SK-N-SH treated with all-trans-retinoic acid at 6 μM for 48 hours (cell line): ENCODE measurements at regions not wholly inside any gene's neighbourhood (a gene's known extent, or its start where the extent isn't known, plus 50 kb on each side); places are given as distances from the start of the nearest gene placed in this dataset.

Experiments used
- BACH2 ChIP-seq: fragments of 250-450 bp; sonication (Bioruptor Pico); IDR thresholded peaks from 2 replicates; pipeline ENCODE4 v1.9.0; 2021; ENCODE audit warnings: mild to moderate bottlenecking, borderline replicate concordance
- CSRNP3 ChIP-seq: fragments of 250-450 bp; sonication (Bioruptor Pico); IDR thresholded peaks from 2 replicates; pipeline ENCODE4 v1.5.1; 2021; ENCODE audit warnings: mild to moderate bottlenecking, moderate library complexity
- ESRRG ChIP-seq: fragments of 250-450 bp; sonication (Bioruptor Pico); IDR thresholded peaks from 2 replicates; pipeline ENCODE4 v1.6.1; 2021; ENCODE audit warnings: mild to moderate bottlenecking
- GLIS3 ChIP-seq: fragments of 250-450 bp; sonication (Bioruptor Pico); IDR thresholded peaks from 2 replicates; pipeline ENCODE4 v1.5.0; 2020; ENCODE audit warnings: mild to moderate bottlenecking, moderate library complexity
- PATZ1 ChIP-seq: fragments of 250-450 bp; sonication (Bioruptor Pico); IDR thresholded peaks from 2 replicates; pipeline ENCODE4 v1.8.0; 2020; ENCODE audit warnings: mild to moderate bottlenecking, moderate library complexity, borderline replicate concordance
- POU6F1 ChIP-seq: fragments of 250-450 bp; sonication (Bioruptor Pico); IDR thresholded peaks from 2 replicates; pipeline ENCODE4 v1.8.0; 2021; ENCODE audit warnings: low read depth, mild to moderate bottlenecking, moderate library complexity, borderline replicate concordance
- PPARA ChIP-seq: fragments of 250-450 bp; sonication (Bioruptor Pico); IDR thresholded peaks from 2 replicates; pipeline ENCODE4 v1.5.0; 2020; ENCODE audit warnings: mild to moderate bottlenecking, borderline replicate concordance
- RARB ChIP-seq: fragments of 250-450 bp; sonication (Bioruptor Pico); IDR thresholded peaks from 2 replicates; pipeline ENCODE4 v1.8.0; 2021; ENCODE audit warnings: mild to moderate bottlenecking, moderate library complexity
- TCF4 ChIP-seq: fragments of 250-450 bp; sonication (Bioruptor Pico); IDR thresholded peaks from 2 replicates; pipeline ENCODE4 v1.8.0; 2021; ENCODE audit warnings: mild to moderate bottlenecking, moderate library complexity, borderline replicate concordance
- ZC3H10 ChIP-seq: fragments of 250-450 bp; sonication (Bioruptor Pico); IDR thresholded peaks from 2 replicates; pipeline ENCODE4 v1.5.1; 2021; ENCODE audit warnings: mild to moderate bottlenecking, moderate library complexity
- ZFP3 ChIP-seq: fragments of 250-450 bp; sonication (Bioruptor Pico); IDR thresholded peaks from 2 replicates; pipeline ENCODE4 v1.5.0; 2020; ENCODE audit warnings: mild to moderate bottlenecking, moderate library complexity
- ZFP30 ChIP-seq: fragments of 450-650 bp; formaldehyde crosslinking; IDR thresholded peaks from 2 replicates; pipeline ENCODE4 v1.5.0; 2022; ENCODE audit warnings: mild to moderate bottlenecking, moderate library complexity
- ZNF565 ChIP-seq: fragments of 450-650 bp; formaldehyde crosslinking; conservative IDR thresholded peaks from 2 replicates; pipeline ENCODE4 v1.5.0; 2020; ENCODE audit warnings: low read depth, mild to moderate bottlenecking, moderate library complexity
- TF ChIP-seq, protein P1 (sequence below): fragments of 250-450 bp; sonication (Bioruptor Pico); IDR thresholded peaks from 2 replicates; pipeline ENCODE4 v1.5.1; 2020; ENCODE audit warnings: low read depth, mild to moderate bottlenecking, moderate library complexity

GRCh38 chr5:119708076-119708790, 78.9 kb downstream of the FAM170A start:
- TF ChIP-seq, protein P1, sequence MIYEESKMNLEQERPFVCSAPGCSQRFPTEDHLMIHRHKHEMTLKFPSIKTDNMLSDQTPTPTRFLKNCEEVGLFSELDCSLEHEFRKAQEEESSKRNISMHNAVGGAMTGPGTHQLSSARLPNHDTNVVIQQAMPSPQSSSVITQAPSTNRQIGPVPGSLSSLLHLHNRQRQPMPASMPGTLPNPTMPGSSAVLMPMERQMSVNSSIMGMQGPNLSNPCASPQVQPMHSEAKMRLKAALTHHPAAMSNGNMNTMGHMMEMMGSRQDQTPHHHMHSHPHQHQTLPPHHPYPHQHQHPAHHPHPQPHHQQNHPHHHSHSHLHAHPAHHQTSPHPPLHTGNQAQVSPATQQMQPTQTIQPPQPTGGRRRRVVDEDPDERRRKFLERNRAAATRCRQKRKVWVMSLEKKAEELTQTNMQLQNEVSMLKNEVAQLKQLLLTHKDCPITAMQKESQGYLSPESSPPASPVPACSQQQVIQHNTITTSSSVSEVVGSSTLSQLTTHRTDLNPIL (CRISPR knock-in tag), result no peak
- TF ChIP-seq PPARA (CRISPR knock-in tag) (no peak), RARB (CRISPR knock-in tag) (no peak), CSRNP3 (CRISPR knock-in tag) (no peak), BACH2 (CRISPR knock-in tag) (no peak), ZC3H10 (CRISPR knock-in tag) (no peak), ZNF565 (no peak), PATZ1 (no peak), ZFP30 (CRISPR knock-in tag) (no peak), GLIS3 (no peak), POU6F1 (CRISPR knock-in tag) (no peak), ZFP3 (CRISPR knock-in tag) (no peak), TCF4 (CRISPR knock-in tag) (no peak), ESRRG (CRISPR knock-in tag) (no peak)
